Liver (tissue), 3 donors: ENCODE measurements at regions not wholly inside any gene's neighbourhood (a gene's known extent, or its start where the extent isn't known, plus 50 kb on each side); places are given as distances from the start of the nearest gene placed in this dataset.

Source experiments
- CTCF ChIP-seq: fragments of 150-350 bp; IDR thresholded peaks from 2 replicates; pipeline ENCODE4 v1.5.1; 2017; ENCODE audit warnings: improper control_type of control experiment, low read depth, low read length; ENCODE audit not compliant: missing input control
- REST ChIP-seq: IDR thresholded peaks from 2 replicates; pipeline ENCODE4 v1.6.1; 2016; ENCODE audit warnings: antibody characterized with exemption, mild to moderate bottlenecking
- TAF1 ChIP-seq: conservative IDR thresholded peaks from 2 replicates; pipeline ENCODE4 v1.6.1; 2016; ENCODE audit warnings: antibody characterized with exemption, mild to moderate bottlenecking
- donor health status: healthy.
- donor health status: healthy.

DNA sequence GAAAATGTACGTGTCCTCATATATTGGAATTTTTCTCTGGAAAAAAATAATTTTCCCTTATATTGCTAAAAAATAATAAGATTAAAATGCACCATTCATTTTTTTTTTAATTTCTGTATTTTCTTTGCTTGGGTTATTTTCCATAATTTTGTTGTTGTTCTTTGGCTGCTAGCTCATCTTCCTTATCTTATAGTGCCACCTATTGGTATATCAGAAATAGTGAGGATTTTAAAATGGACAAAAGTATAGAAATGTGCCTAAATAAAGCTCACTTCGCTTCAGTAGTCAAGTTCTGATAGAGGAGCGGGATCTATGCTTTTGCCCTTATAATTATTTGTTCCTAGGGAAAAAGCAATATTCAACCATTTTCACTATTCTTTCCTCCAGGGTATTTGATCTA, 134.8 kb downstream of the NAP1L3 start:
- TF ChIP-seq TAF1 (no peak), REST (no peak), CTCF (peak; percentile 24)
